Coronary artery (tissue), 2 donors: ENCODE measurements at regions not wholly inside any gene's neighbourhood (a gene's known extent, or its start where the extent isn't known, plus 50 kb on each side); places are given as distances from the start of the nearest gene placed in this dataset.

ENCODE experiments used
- DNase-seq: peaks from one replicate; pipeline ENCODE4 v3.0.0-alpha.2; 2017; ENCODE audit warnings: low spot score
- H3K27ac ChIP-seq, 2 donors: fragments of 200-600 bp; sonication (generic); one replicate each; pipeline ENCODE4 v1.5.1; 2016 to 2019
- H3K4me3 ChIP-seq: fragments of 200-600 bp; sonication (generic); 2 replicates; pipeline ENCODE4 v1.5.1; 2016; ENCODE audit warnings: mild to moderate bottlenecking, moderate library complexity
- CTCF ChIP-seq: fragments of 200-600 bp; sonication (generic); IDR thresholded peaks from one replicate; pipeline ENCODE4 v1.5.1; 2019; ENCODE audit warnings: antibody characterized with exemption

GRCh38 chr3:86634361-86634760 is 356.6 kb downstream of the VGLL3 start:
- TF ChIP-seq CTCF: no peak
- DNase-seq: no peak

GRCh38 chr3:86629511-86629910 is 361.4 kb downstream of the VGLL3 start:
- no peak for DNase-seq
- Histone ChIP-seq H3K27ac (no peak overlapping the region), H3K4me3 (no peak overlapping the region)
- no peak for TF ChIP-seq CTCF

More at GRCh38 chr3:86634361-86634760, 356.6 kb downstream of the VGLL3 start:
- no peak overlapping the region for H3K27ac ChIP-seq
- no peak overlapping the region for H3K4me3 ChIP-seq

GRCh38 chr3:86624192-86624591 is 366.8 kb downstream of the VGLL3 start:
- no peak for TF ChIP-seq CTCF
- DNase-seq: no peak
- no peak overlapping the region for H3K4me3 ChIP-seq
- H3K27ac ChIP-seq: no peak overlapping the region

GRCh38 chr3:86618706-86619105 is 372.2 kb downstream of the VGLL3 start:
- DNase-seq: no peak
- Histone ChIP-seq H3K27ac (no peak overlapping the region), H3K4me3 (no peak overlapping the region)
- TF ChIP-seq CTCF: no peak

GRCh38 chr3:86605166-86605565 is 385.8 kb downstream of the VGLL3 start:
- no peak for TF ChIP-seq CTCF
- Histone ChIP-seq H3K4me3 (no peak overlapping the region), H3K27ac (no peak overlapping the region)
- DNase-seq: no peak

- DNase-seq: no peak
- Histone ChIP-seq H3K27ac (no peak overlapping the region), H3K4me3 (no peak overlapping the region)
- TF ChIP-seq CTCF: no peak
These were observed 395.3 kb downstream of the VGLL3 start for GRCh38 chr3:86595696-86596095.

GRCh38 chr3:86594838-86595237 is 396.1 kb downstream of the VGLL3 start:
- no peak overlapping the region for H3K27ac ChIP-seq
- DNase-seq: no peak
- no peak overlapping the region for H3K4me3 ChIP-seq
- no peak for TF ChIP-seq CTCF
